IMR-90 (cell line): ENCODE measurements at regions not wholly inside any gene's neighbourhood (a gene's known extent, or its start where the extent isn't known, plus 50 kb on each side); places are given as distances from the start of the nearest gene placed in this dataset.

Experiments used
- ATAC-seq: fragments of 200-7000 bp; cut with Tn5 transposase; 2 replicates; pipeline ENCODE4 v1.9.1; 2020; ENCODE audit warnings: low read depth, mild to moderate bottlenecking, moderate library complexity
- BruUV-seq: library from RNA; stranded (reverse); fragments of 400-500 nt; replicated peaks from 2 replicates; lab custom pipeline; 2021; lab: Mats Ljungman, UMichigan
- CTCF ChIA-PET: fragments of 300-600 bp; formaldehyde crosslinking; extraction: SDS; loops from one replicate; lab custom pipeline; 2021; ENCODE audit warnings: antibody characterized with exemption; lab: Yijun Ruan, JAX
- POLR2A ChIA-PET: fragments of 300-600 bp; sonication (Branson Sonifier 250); formaldehyde crosslinking; loops from one replicate; lab custom pipeline; 2022; ENCODE audit warnings: antibody characterized with exemption; ENCODE audit not compliant: unreplicated experiment; lab: Charles Lee
- DNase-seq: peaks from one replicate; pipeline ENCODE4 v3.0.0; 2013
- H2AFZ ChIP-seq: replicated peaks from 2 replicates; pipeline ENCODE3; 2013; ENCODE audit warnings: low read length, mild to moderate bottlenecking; ENCODE audit not compliant: poor library complexity
- H2AK5ac ChIP-seq: 2 replicates; pipeline ENCODE4 v1.6.1; 2013; ENCODE audit warnings: low read depth, low read length, inconsistent platforms
- H2AK9ac ChIP-seq: replicated peaks from 2 replicates; pipeline ENCODE3; 2013; ENCODE audit warnings: mild to moderate bottlenecking, low read depth, low read length, moderate library complexity; ENCODE audit not compliant: poor library complexity
- H2BK120ac ChIP-seq: 2 replicates; pipeline ENCODE4 v1.6.1; 2013; ENCODE audit warnings: low read depth, low read length, inconsistent platforms
- H2BK15ac ChIP-seq: 3 replicates; pipeline ENCODE4 v1.6.1; 2013; ENCODE audit warnings: low read depth, low read length, inconsistent platforms
- H2BK20ac ChIP-seq: 2 replicates; pipeline ENCODE4 v1.6.1; 2013; ENCODE audit warnings: low read depth, mild to moderate bottlenecking, inconsistent platforms, low read length, moderate library complexity
- H2BK5ac ChIP-seq: 2 replicates; pipeline ENCODE4 v1.6.1; 2013; ENCODE audit warnings: mild to moderate bottlenecking, low read depth, low read length, inconsistent platforms; ENCODE audit not compliant: poor library complexity, severe bottlenecking
- H3K14ac ChIP-seq: replicated peaks from 2 replicates; pipeline ENCODE4 v1.6.1; 2013; ENCODE audit warnings: low read depth, low read length, inconsistent platforms
- H3K18ac ChIP-seq: 2 replicates; pipeline ENCODE4 v1.6.1; 2013; ENCODE audit warnings: low read depth, low read length, control low read depth
- H3K23ac ChIP-seq: 2 replicates; pipeline ENCODE4 v1.6.1; 2013; ENCODE audit warnings: low read depth, low read length, inconsistent platforms
- H3K27ac ChIP-seq: 2 replicates; pipeline ENCODE4 v1.5.1; 2013; ENCODE audit warnings: mild to moderate bottlenecking, control low read depth, low read length; ENCODE audit not compliant: insufficient read depth
- H3K27me3 ChIP-seq: 2 replicates; pipeline ENCODE4 v1.6.1; 2013; ENCODE audit warnings: low read length; ENCODE audit not compliant: control insufficient read depth, insufficient read depth
- H3K36me3 ChIP-seq: 2 replicates; pipeline ENCODE4 v1.6.1; 2013; ENCODE audit warnings: low read length, mixed read lengths; ENCODE audit not compliant: control insufficient read depth, insufficient read depth
- H3K4ac ChIP-seq: 2 replicates; pipeline ENCODE4 v1.6.1; 2013; ENCODE audit warnings: low read depth, low read length, inconsistent platforms
- H3K4me1 ChIP-seq: 2 replicates; pipeline ENCODE4 v1.6.1; 2013; ENCODE audit warnings: low read length, mixed read lengths; ENCODE audit not compliant: control insufficient read depth, insufficient read depth
- H3K4me2 ChIP-seq: 2 replicates; pipeline ENCODE4 v1.6.1; 2013; ENCODE audit warnings: low read depth, mild to moderate bottlenecking, control low read depth, low read length, moderate library complexity
- H3K4me3 ChIP-seq: 2 replicates; pipeline ENCODE4 v1.5.1; 2013; ENCODE audit warnings: low read depth, mild to moderate bottlenecking, control low read depth, low read length, moderate library complexity; ENCODE audit not compliant: insufficient read depth
- H3K56ac ChIP-seq: 2 replicates; pipeline ENCODE4 v1.6.1; 2013; ENCODE audit warnings: low read length, inconsistent platforms; ENCODE audit not compliant: insufficient read depth; ENCODE audit errors: extremely low read depth
- H3K79me1 ChIP-seq, 2 experiments: 2 replicates each; pipeline ENCODE4 v1.6.1; 2013; ENCODE audit warnings: low read length in 2 of 2, inconsistent platforms in 1 of 2, low read depth in 1 of 2
- H3K9ac ChIP-seq: 2 replicates; pipeline ENCODE4 v1.6.1; 2013; ENCODE audit warnings: low read depth, low read length, control low read depth
- H3K9me1 ChIP-seq: 2 replicates; pipeline ENCODE4 v1.6.1; 2013; ENCODE audit warnings: low read length, inconsistent platforms; ENCODE audit not compliant: insufficient read depth
- H3K9me3 ChIP-seq: 2 replicates; pipeline ENCODE4 v1.6.1; 2013; ENCODE audit warnings: low read length; ENCODE audit not compliant: control insufficient read depth, insufficient read depth
- H4K20me1 ChIP-seq: 2 replicates; pipeline ENCODE4 v1.6.1; 2013; ENCODE audit warnings: low read length, inconsistent platforms; ENCODE audit not compliant: insufficient read depth
- H4K5ac ChIP-seq: 2 replicates; pipeline ENCODE4 v1.6.1; 2013; ENCODE audit warnings: mild to moderate bottlenecking, low read depth, low read length, control low read depth
- H4K8ac ChIP-seq, 2 experiments: 2 replicates each; pipeline ENCODE4 v1.6.1; 2013; ENCODE audit warnings: low read depth in 2 of 2, low read length in 2 of 2, control low read depth in 1 of 2, inconsistent platforms in 1 of 2
- H4K91ac ChIP-seq: 2 replicates; pipeline ENCODE4 v1.6.1; 2013; ENCODE audit warnings: low read depth, low read length, inconsistent platforms; ENCODE audit not compliant: insufficient read depth
- BHLHE40 ChIP-seq: fragments of 150-350 bp; IDR thresholded peaks from 2 replicates; pipeline ENCODE4 v1.6.1; 2016; ENCODE audit warnings: mild to moderate bottlenecking, low read depth, low read length
- CEBPB ChIP-seq: IDR thresholded peaks from 2 replicates; pipeline ENCODE4 v1.6.1; 2012; ENCODE audit warnings: low read depth, low read length, improper control_type of control experiment
- MAFK ChIP-seq: IDR thresholded peaks from 2 replicates; pipeline ENCODE4 v1.6.1; 2012; ENCODE audit warnings: low read depth, low read length, improper control_type of control experiment
- MAZ ChIP-seq: IDR thresholded peaks from 2 replicates; pipeline ENCODE4 v1.6.1; 2012; ENCODE audit warnings: low read depth, mild to moderate bottlenecking, low read length, improper control_type of control experiment, moderate library complexity, borderline replicate concordance
- NFE2L2 ChIP-seq: fragments of 150-350 bp; IDR thresholded peaks from 2 replicates; pipeline ENCODE4 v1.6.1; 2016; ENCODE audit warnings: low read depth, mild to moderate bottlenecking, low read length
- POLR2A ChIP-seq: IDR thresholded peaks from 2 replicates; pipeline ENCODE4 v1.6.1; 2012; ENCODE audit warnings: mild to moderate bottlenecking, low read depth, low read length
- RAD21 ChIP-seq: IDR thresholded peaks from 2 replicates; pipeline ENCODE4 v1.6.1; 2012; ENCODE audit warnings: low read length, improper control_type of control experiment
- RCOR1 ChIP-seq: IDR thresholded peaks from 2 replicates; pipeline ENCODE4 v1.6.1; 2012; ENCODE audit warnings: mild to moderate bottlenecking, low read length, improper control_type of control experiment; ENCODE audit not compliant: insufficient replicate concordance
- RFX5 ChIP-seq: IDR thresholded peaks from 2 replicates; pipeline ENCODE4 v1.8.0; 2012; ENCODE audit warnings: low read depth, mild to moderate bottlenecking, low read length, moderate library complexity
- SMC3 ChIP-seq: fragments of 150-350 bp; IDR thresholded peaks from 2 replicates; pipeline ENCODE4 v1.6.1; 2016; ENCODE audit warnings: low read depth, mild to moderate bottlenecking, antibody characterized with exemption, low read length, moderate library complexity
- WGBS, 2 experiments: methylation state at CpG; one replicate each; pipeline versions ENCODE4 v1.1.5 to v1.1.7; 2013; ENCODE audit warnings: missing lambda C conversion rate in 2 of 2; ENCODE audit not compliant: insufficient read length in 1 of 2; ENCODE audit errors: extremely low coverage in 2 of 2; 5-methylcytosine and 5-hydroxymethylcytosine counted together
- dilution Hi-C: fragments of 300-500 bp; cut with HindIII; formaldehyde crosslinking; loops from one replicate; pipeline ENCODE4 v1.14.3; 2018; ENCODE audit warnings: low sequenced_read_pairs; ENCODE audit not compliant: unreplicated experiment
- in situ Hi-C: fragments of 300-500 bp; cut with MboI; formaldehyde crosslinking; loops from 3 replicates; pipeline ENCODE4 v1.14.3; 2019; ENCODE audit warnings: low sequenced_read_pairs, inconsistent platforms, mixed read lengths
- intact Hi-C: fragments of 100-400 bp; cut with micrococcal nuclease; formaldehyde crosslinking; loops from 2 replicates; pipeline ENCODE4 v1.10.0; 2022
- TF ChIP-seq, protein P1 (sequence below): fragments of 150-350 bp; IDR thresholded peaks from 2 replicates; pipeline ENCODE4 v1.6.1; 2017; ENCODE audit warnings: mild to moderate bottlenecking, antibody characterized with exemption, low read length, low read depth

DNA sequence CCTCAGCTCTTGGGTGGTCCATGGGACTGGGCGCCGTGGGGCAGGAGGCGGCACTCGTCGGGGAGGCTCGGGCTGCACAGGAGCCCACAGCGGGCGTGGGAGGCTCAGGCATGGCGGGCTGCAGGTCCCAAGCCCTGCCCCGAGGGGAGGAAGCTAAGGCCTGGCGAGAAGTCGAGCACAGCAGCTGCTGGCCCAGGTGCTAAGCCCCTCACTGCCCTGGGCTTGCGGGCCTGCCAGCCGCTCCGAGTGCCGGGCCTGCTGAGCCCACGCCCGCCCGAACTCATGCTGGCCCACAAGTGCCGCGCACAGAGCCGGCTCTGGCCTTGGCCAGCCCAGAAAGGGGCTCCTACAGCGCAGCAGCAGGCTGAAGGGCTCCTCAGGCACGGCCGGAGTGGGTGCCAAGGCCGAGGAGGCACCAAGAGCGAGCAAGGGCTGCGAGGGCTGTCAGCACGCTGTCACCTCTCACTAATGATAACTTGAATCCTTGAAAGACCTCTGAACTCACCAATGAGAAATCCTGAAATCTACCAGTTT, 1506.8 kb upstream of the WWC1 start:
- 92% methylated on average over 11 of the region's 29 CpGs; no CpG with 5 or more reads in 1 of the 2 experiments for WGBS, 2 experiments
- TF ChIP-seq NFE2L2 (no peak), POLR2A (no peak), MAZ (no peak), BHLHE40 (no peak), RFX5 (no peak), MAFK (no peak), RAD21 (no peak), SMC3 (no peak), RCOR1 (no peak), CEBPB (no peak)
- TF ChIP-seq, protein P1, sequence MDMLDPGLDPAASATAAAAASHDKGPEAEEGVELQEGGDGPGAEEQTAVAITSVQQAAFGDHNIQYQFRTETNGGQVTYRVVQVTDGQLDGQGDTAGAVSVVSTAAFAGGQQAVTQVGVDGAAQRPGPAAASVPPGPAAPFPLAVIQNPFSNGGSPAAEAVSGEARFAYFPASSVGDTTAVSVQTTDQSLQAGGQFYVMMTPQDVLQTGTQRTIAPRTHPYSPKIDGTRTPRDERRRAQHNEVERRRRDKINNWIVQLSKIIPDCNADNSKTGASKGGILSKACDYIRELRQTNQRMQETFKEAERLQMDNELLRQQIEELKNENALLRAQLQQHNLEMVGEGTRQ, result no peak
- H2BK20ac ChIP-seq, result no peak overlapping the region
- no peak overlapping the region for H3K4me2 ChIP-seq
- H3K79me1 ChIP-seq, result no peaks in the 10 kb centered on the region
- dilution Hi-C loops (no loop called here), in situ Hi-C loops (no loop called here), intact Hi-C loops (no loop called here)
- H4K91ac ChIP-seq, result no peak overlapping the region
- ATAC-seq, result no peak
- no peak overlapping the region for H3K4me3 ChIP-seq
- H3K36me3 ChIP-seq, result no peaks in the 10 kb centered on the region
- no peak overlapping the region for H2BK120ac ChIP-seq
- H2AFZ ChIP-seq, result no peak overlapping the region
- no peak overlapping the region for H2BK15ac ChIP-seq
- no peak overlapping the region for H3K23ac ChIP-seq
- H2AK5ac ChIP-seq, result no peak overlapping the region
- no TSS peak for BruUV-seq
- no peak overlapping the region for H3K9ac ChIP-seq
- POLR2A ChIA-PET, result no interaction called here
- no peak for DNase-seq
- no peak overlapping the region for H3K14ac ChIP-seq
- no peak overlapping the region for H4K8ac ChIP-seq
- H4K20me1 ChIP-seq, result no peaks in the 10 kb centered on the region
- H3K4ac ChIP-seq, result no peak overlapping the region
- no peak overlapping the region for H3K18ac ChIP-seq
- no peak overlapping the region for H4K5ac ChIP-seq
- peaks cover 15% of the 10 kb centered on the region for H3K9me3 ChIP-seq
- no peak overlapping the region for H2BK5ac ChIP-seq
- H3K4me1 ChIP-seq, result no peaks in the 10 kb centered on the region
- H3K27me3 ChIP-seq, result no peaks in the 10 kb centered on the region
- no peaks in the 10 kb centered on the region for H3K9me1 ChIP-seq
- H3K56ac ChIP-seq, result no peak overlapping the region
- CTCF ChIA-PET, result no interaction called here
- no peak overlapping the region for H3K27ac ChIP-seq
- H2AK9ac ChIP-seq, result no peak overlapping the region
